GM12878 (cell line): ENCODE measurements at regions not wholly inside any gene's neighbourhood (a gene's known extent, or its start where the extent isn't known, plus 50 kb on each side); places are given as distances from the start of the nearest gene placed in this dataset.
A peak's percentile ranks its signal among the peaks of the same experiment; 100 is the strongest.

Experiments
- ATAC-seq: fragments of 200-7000 bp; cut with Tn5 transposase; 3 replicates; pipeline ENCODE4 v1.9.1; 2020; ENCODE audit warnings: mild to moderate bottlenecking, moderate library complexity
- BruUV-seq: library from RNA; stranded (reverse); fragments of 400-500 nt; replicated peaks from 2 replicates; lab custom pipeline; 2021; lab: Mats Ljungman, UMichigan
- CTCF ChIA-PET: fragments of 300-600 bp; sonication (Branson Sonifier 250); formaldehyde crosslinking; extraction: SDS; loops from one replicate; lab custom pipeline; 2021; ENCODE audit warnings: inconsistent platforms; lab: Yijun Ruan, JAX
- POLR2A ChIA-PET: fragments of 350-600 bp; formaldehyde crosslinking; extraction: SDS; loops from one replicate; lab custom pipeline; 2021; ENCODE audit warnings: inconsistent platforms; lab: Charles Lee
- RAD21 ChIA-PET: fragments of 300-600 bp; sonication (Branson Sonifier 250); formaldehyde crosslinking; loops from one replicate; lab custom pipeline; 2023; ENCODE audit warnings: antibody characterized with exemption; ENCODE audit not compliant: unreplicated experiment; lab: Charles Lee
- SMC1A ChIA-PET: fragments of 300-600 bp; sonication (Branson Sonifier 250); formaldehyde crosslinking; loops from one replicate; lab custom pipeline; 2023; ENCODE audit not compliant: unreplicated experiment, uncharacterized antibody; lab: Charles Lee
- DNase-seq: peaks from one replicate; pipeline ENCODE4 v3.0.0-alpha.2; 2011; ENCODE audit warnings: low read depth, low spot score
- FAIRE-seq: peaks from 3 replicates; lab custom pipeline; 2011; peaks lifted over from hg19 to GRCh38; lab: Jason Lieb, UNC
- H2AFZ ChIP-seq: 2 replicates; pipeline ENCODE4 v1.6.0; 2011; ENCODE audit warnings: low read depth, low read length, control low read depth; ENCODE audit not compliant: control insufficient read depth
- H3K27ac ChIP-seq: 2 replicates; pipeline ENCODE4 v1.5.1; 2011; ENCODE audit warnings: control low read depth; ENCODE audit not compliant: control insufficient read depth, insufficient read depth
- H3K27me3 ChIP-seq, 2 experiments: replicated peaks in 1 of 2; 2 replicates each; pipeline versions ENCODE4 v1.6.0 to v1.6.1; 2011; ENCODE audit warnings: low read length in 1 of 2; ENCODE audit not compliant: control insufficient read depth in 2 of 2, insufficient read depth in 2 of 2
- H3K36me3 ChIP-seq, 2 experiments: 2 replicates each; pipeline ENCODE4 v1.5.1; 2011; ENCODE audit warnings: low read length in 1 of 2; ENCODE audit not compliant: control insufficient read depth in 2 of 2, insufficient read depth in 2 of 2
- H3K4me1 ChIP-seq: 2 replicates; pipeline ENCODE4 v1.6.1; 2011; ENCODE audit warnings: mild to moderate bottlenecking, low read length, moderate library complexity, mixed read lengths; ENCODE audit not compliant: control insufficient read depth, insufficient read depth
- H3K4me2 ChIP-seq: 2 replicates; pipeline ENCODE4 v1.6.0; 2011; ENCODE audit warnings: control low read depth; ENCODE audit not compliant: control insufficient read depth, insufficient read depth
- H3K4me3 ChIP-seq: fragments of 200-600 bp; sonication (generic); 2 replicates; pipeline ENCODE4 v1.5.1; 2016
- H3K79me2 ChIP-seq: 2 replicates; pipeline ENCODE4 v1.6.0; 2011; ENCODE audit warnings: low read length; ENCODE audit not compliant: control insufficient read depth, insufficient read depth
- H3K9ac ChIP-seq: 2 replicates; pipeline ENCODE4 v1.8.0; 2011; ENCODE audit warnings: low read length, control low read depth, mixed read lengths; ENCODE audit not compliant: control insufficient read depth, insufficient read depth
- H3K9me3 ChIP-seq: replicated peaks from 3 replicates; pipeline ENCODE4 v1.5.1; 2011; ENCODE audit warnings: mild to moderate bottlenecking, low read length; ENCODE audit not compliant: control insufficient read depth, insufficient read depth
- H4K20me1 ChIP-seq: 2 replicates; pipeline ENCODE4 v1.6.0; 2011; ENCODE audit not compliant: control insufficient read depth, insufficient read depth
- ASH2L ChIP-seq: fragments of 300-600, 200-600 bp; sonication (generic); IDR thresholded peaks from 2 replicates; pipeline ENCODE4 v1.6.1; 2017; ENCODE audit warnings: low read depth, mild to moderate bottlenecking, borderline replicate concordance
- ATF3 ChIP-seq: IDR thresholded peaks from 2 replicates; pipeline ENCODE4 v1.6.1; 2011; ENCODE audit warnings: low read depth, mild to moderate bottlenecking, low read length, moderate library complexity, borderline replicate concordance; ENCODE audit errors: extremely low read depth
- DPF2 ChIP-seq: fragments of 450-650 bp; IDR thresholded peaks from 2 replicates; pipeline ENCODE4 v1.6.1; 2017; ENCODE audit warnings: mild to moderate bottlenecking
- EP300 ChIP-seq, 2 experiments: fragments of 150-350 bp in 1 of 2; IDR thresholded peaks; 2 replicates each; pipeline ENCODE4 v1.6.1; 2011 to 2012; ENCODE audit warnings: low read depth in 2 of 2, low read length in 2 of 2, borderline replicate concordance in 1 of 2, improper control_type of control experiment in 1 of 2, inconsistent platforms in 1 of 2; ENCODE audit not compliant: control insufficient read depth in 1 of 2
- HCFC1 ChIP-seq: fragments of 150-350 bp; IDR thresholded peaks from 2 replicates; pipeline ENCODE4 v1.6.1; 2014; ENCODE audit warnings: low read length
- HDAC6 ChIP-seq: fragments of 200-600 bp; sonication (generic); IDR thresholded peaks from one replicate; pipeline ENCODE4 v1.8.0; 2017; ENCODE audit warnings: antibody characterized with exemption; ENCODE audit not compliant: unreplicated experiment
- MTA3 ChIP-seq: IDR thresholded peaks from 2 replicates; pipeline ENCODE4 v1.6.1; 2012; ENCODE audit warnings: low read length, inconsistent platforms, borderline replicate concordance
- NR2C1 ChIP-seq: fragments of 450-650 bp; IDR thresholded peaks from 2 replicates; pipeline ENCODE4 v1.6.1; 2017; ENCODE audit warnings: antibody characterized with exemption, mild to moderate bottlenecking, moderate library complexity
- NRF1 ChIP-seq: conservative IDR thresholded peaks from 2 replicates; pipeline ENCODE4 v1.6.1; 2011; ENCODE audit warnings: mild to moderate bottlenecking, low read depth, low read length, improper control_type of control experiment
- PKNOX1 ChIP-seq: fragments of 450-650 bp; IDR thresholded peaks from 2 replicates; pipeline ENCODE4 v1.6.1; 2016; ENCODE audit warnings: mild to moderate bottlenecking
- POLR2A ChIP-seq: IDR thresholded peaks from 2 replicates; pipeline ENCODE4 v1.6.1; 2011; ENCODE audit warnings: low read depth, mild to moderate bottlenecking, low read length
- POLR2AphosphoS2 ChIP-seq: IDR thresholded peaks from 2 replicates; pipeline ENCODE4 v1.6.1; 2011; ENCODE audit warnings: low read depth, mild to moderate bottlenecking, low read length, improper control_type of control experiment, moderate library complexity
- RBBP5 ChIP-seq: fragments of 200-600 bp; sonication (generic); conservative IDR thresholded peaks from 2 replicates; pipeline ENCODE4 v1.6.1; 2016
- SIN3A ChIP-seq: IDR thresholded peaks from 2 replicates; pipeline ENCODE4 v1.6.1; 2012; ENCODE audit warnings: low read depth, low read length, improper control_type of control experiment
- SIX5 ChIP-seq: IDR thresholded peaks from 2 replicates; pipeline ENCODE4 v1.6.1; 2011; ENCODE audit warnings: mild to moderate bottlenecking, low read depth, low read length, moderate library complexity; ENCODE audit not compliant: severe bottlenecking
- SMARCA5 ChIP-seq: fragments of 450-650 bp; IDR thresholded peaks from 2 replicates; pipeline ENCODE4 v1.6.1; 2017; ENCODE audit warnings: mild to moderate bottlenecking
- SMC3 ChIP-seq: IDR thresholded peaks from 2 replicates; pipeline ENCODE4 v1.6.1; 2011; ENCODE audit warnings: low read length, improper control_type of control experiment, borderline replicate concordance
- TAF1 ChIP-seq: IDR thresholded peaks from 2 replicates; pipeline ENCODE4 v1.6.1; 2011; ENCODE audit warnings: mild to moderate bottlenecking, low read depth, low read length, borderline replicate concordance
- YY1 ChIP-seq: IDR thresholded peaks from 2 replicates; pipeline ENCODE4 v1.6.1; 2011; ENCODE audit warnings: low read depth, mild to moderate bottlenecking, low read length
- ZBTB4 ChIP-seq: fragments of 450-650 bp; formaldehyde crosslinking; IDR thresholded peaks from 2 replicates; pipeline ENCODE4 v1.4.0; 2022; ENCODE audit warnings: mild to moderate bottlenecking, moderate library complexity
- ZNF207 ChIP-seq: fragments of 450-650 bp; IDR thresholded peaks from 2 replicates; pipeline ENCODE4 v1.6.1; 2014; ENCODE audit warnings: antibody characterized with exemption, mild to moderate bottlenecking, borderline replicate concordance
- WGBS: methylation state at CpG from one replicate; pipeline ENCODE4 v1.1.6; 2016; ENCODE audit warnings: low lambda C conversion rate; ENCODE audit not compliant: insufficient replicate concordance, insufficient coverage; ENCODE audit errors: missing lambda C conversion rate; 5-methylcytosine and 5-hydroxymethylcytosine counted together
- in situ Hi-C: fragments of 300-500 bp; cut with MboI; formaldehyde crosslinking; loops from 9 replicates; pipeline ENCODE4 v1.14.3; 2018; ENCODE audit warnings: mixed read lengths
- intact Hi-C: fragments of 100-400 bp; cut with micrococcal nuclease; formaldehyde crosslinking; loops from one replicate; pipeline ENCODE4 v1.14.2; 2022; ENCODE audit not compliant: unreplicated experiment

- TF ChIP-seq ZBTB4 (CRISPR knock-in tag): no peak
- TF ChIP-seq TAF1: no peak
- no peak for TF ChIP-seq SMARCA5
- no peak for TF ChIP-seq NR2C1
- no peak for TF ChIP-seq SIN3A
- TF ChIP-seq SMC3: no peak
- no peak for TF ChIP-seq YY1
- no peak for TF ChIP-seq DPF2
- no peak for TF ChIP-seq NRF1
- no peak for TF ChIP-seq ASH2L
- no peak for TF ChIP-seq RBBP5
Observed at GRCh38 chr11:112542479-112542878, 281.8 kb upstream of the PLET1 start (continued).

- no peak overlapping the region for H3K27ac ChIP-seq
- RAD21 ChIA-PET: no interaction called here
- no peaks in the 10 kb centered on the region for H4K20me1 ChIP-seq
- no peak for DNase-seq
- intact Hi-C loops: no loop called here
- SMC1A ChIA-PET: interaction anchor here (0.5 kb wide), 1 partner anchor 343 kb away, joined by 4 read pairs; no protein-coding TSS in a partner anchor
- no peak overlapping the region for H3K9ac ChIP-seq
- H3K4me2 ChIP-seq: no peak overlapping the region
- H3K9me3 ChIP-seq: no peaks in the 10 kb centered on the region
- CTCF ChIA-PET: interaction anchor here (1.0 kb wide), 1 partner anchor 45 kb away, joined by 4 read pairs; no protein-coding TSS in a partner anchor
- no peak overlapping the region for H3K4me3 ChIP-seq
- no peak for ATAC-seq
- H3K36me3 ChIP-seq: no peaks in the 10 kb centered on the region
- BruUV-seq: no TSS peak
- in situ Hi-C loops: no loop called here
- 13% methylated on average over 3 of the region's 3 CpGs for WGBS
- FAIRE-seq: peak; percentile 23
- no peak overlapping the region for H2AFZ ChIP-seq
- no peaks in the 10 kb centered on the region for H3K4me1 ChIP-seq
- TF ChIP-seq MTA3: no peak
- TF ChIP-seq HCFC1: no peak
- no peak for TF ChIP-seq ATF3
- TF ChIP-seq ZNF207: no peak
- no peak for TF ChIP-seq SIX5
- no peak for TF ChIP-seq POLR2A
- TF ChIP-seq EP300 (IDR thresholded peaks at IDR 0.05; ENCODE audit: borderline replicate concordance in 1 of 2, control insufficient read depth in 1 of 2, low read depth in 2 of 2, low read length in 2 of 2): no peak
- no peak for TF ChIP-seq NRF1
- TF ChIP-seq POLR2AphosphoS2: no peak
- no peak for TF ChIP-seq HDAC6
- TF ChIP-seq PKNOX1: no peak
- POLR2A ChIA-PET: no interaction called here
- H3K27me3 ChIP-seq: no peaks in the 10 kb centered on the region; a peak in 1 of 4 replicates
- no peaks in the 10 kb centered on the region for H3K79me2 ChIP-seq
Observed at GRCh38 chr11:112543390-112543789, 282.7 kb upstream of the PLET1 start.
